Jurkat, Clone E6-1 (cell line): ENCODE measurements at regions not wholly inside any gene's neighbourhood (a gene's known extent, or its start where the extent isn't known, plus 50 kb on each side); places are given as distances from the start of the nearest gene placed in this dataset.

ENCODE experiments used
- DNase-seq: peaks from one replicate; pipeline ENCODE4 v3.0.0-alpha.2; 2011; ENCODE audit warnings: low read depth, low spot score
- H3K4me3 ChIP-seq: 2 replicates; pipeline ENCODE4 v1.5.1; 2011; ENCODE audit warnings: mild to moderate bottlenecking, low read length, control low read depth, moderate library complexity

DNA sequence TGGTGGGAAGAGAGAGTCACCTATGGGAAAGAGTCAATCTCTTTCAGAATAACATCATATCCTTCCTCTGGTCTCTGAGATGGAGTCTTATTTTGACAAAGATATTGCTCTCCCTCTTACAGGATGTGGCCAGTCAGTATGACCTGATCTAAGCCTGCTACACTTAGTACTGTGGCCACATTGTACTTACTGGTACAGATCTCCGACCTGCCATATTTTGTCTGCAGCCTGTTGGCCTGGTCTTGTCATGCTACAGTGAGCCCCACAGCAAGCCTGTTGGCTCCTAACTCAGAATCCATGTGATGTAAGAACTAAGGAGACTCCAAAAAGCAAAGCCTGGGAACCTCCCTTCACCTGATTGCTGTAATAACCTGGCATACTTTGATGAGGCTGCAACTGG lies 377.8 kb downstream of the SFMBT2 start:
- H3K4me3 ChIP-seq: no peak overlapping the region
- DNase-seq: no peak

DNA sequence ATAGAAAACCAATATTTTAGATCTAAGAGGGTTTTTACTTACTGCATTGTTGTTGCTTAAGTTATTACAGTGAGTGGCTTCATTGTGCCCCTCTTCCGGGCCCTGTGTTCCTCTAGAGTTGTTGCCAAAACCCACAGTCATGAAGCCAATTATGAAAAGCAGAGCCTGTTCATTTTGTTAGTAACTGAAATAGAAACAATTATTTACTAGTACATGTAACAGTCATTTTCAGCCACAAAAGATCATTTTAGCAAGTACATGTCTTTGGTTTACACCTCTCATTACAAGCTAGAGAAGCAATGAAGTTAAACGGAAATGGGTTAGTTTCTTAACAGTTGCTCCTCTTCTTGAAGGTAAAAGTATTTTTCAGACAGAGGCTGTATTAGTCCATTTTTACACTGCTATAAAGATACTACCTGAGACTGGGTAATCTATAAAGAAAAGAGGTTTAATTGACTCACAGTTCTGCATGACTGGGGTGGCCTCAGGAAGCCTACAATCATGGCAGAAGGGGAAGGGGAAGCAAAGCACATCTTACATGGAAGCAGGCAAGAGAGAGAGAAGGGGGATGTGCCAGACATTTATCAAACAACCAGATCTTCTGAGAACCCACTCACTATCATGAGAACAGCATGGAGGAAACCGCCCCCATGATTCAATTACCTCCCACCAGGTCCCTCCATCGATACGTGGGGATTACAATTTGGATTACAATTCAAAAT lies 380.5 kb downstream of the SFMBT2 start:
- DNase-seq: no peak
- H3K4me3 ChIP-seq: no peak overlapping the region

DNA sequence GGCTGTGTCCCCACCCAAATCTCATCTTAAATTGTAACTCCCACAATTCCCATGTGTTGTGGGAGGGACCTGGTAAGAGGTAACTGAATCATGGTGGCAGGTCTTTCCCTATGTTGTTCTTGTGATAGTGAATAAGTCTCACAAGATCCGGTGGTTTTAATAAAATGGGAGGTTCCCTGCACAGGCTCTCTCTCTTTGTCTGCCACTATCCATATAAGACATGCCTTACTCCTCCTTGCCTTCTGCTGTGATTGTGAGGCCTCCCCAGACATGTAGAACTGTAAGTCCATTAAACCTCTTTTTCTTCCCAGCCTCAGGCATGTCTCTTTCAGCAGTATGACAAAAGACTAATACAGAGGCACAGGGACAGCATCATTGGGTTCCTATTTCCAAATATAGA lies 381.2 kb downstream of the SFMBT2 start:
- DNase-seq: no peak
- no peak overlapping the region for H3K4me3 ChIP-seq

DNA sequence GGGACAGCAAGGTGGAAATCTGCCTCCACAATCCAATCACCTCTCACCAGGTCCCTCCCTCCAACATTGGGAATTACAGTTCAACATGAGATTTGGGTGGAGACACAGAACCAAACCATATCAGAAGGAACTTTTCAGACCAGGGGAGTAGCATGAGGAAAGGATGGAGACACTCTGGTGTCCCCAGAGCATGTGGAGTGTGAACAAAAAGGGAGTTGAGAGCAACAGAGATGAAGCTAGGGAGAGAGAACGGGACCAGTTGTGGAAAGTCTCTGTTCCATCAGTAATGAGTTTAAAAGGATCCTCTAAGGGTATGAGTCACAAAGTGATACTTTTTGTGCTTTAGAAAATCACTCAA lies 382.0 kb downstream of the SFMBT2 start:
- no peak overlapping the region for H3K4me3 ChIP-seq
- no peak for DNase-seq

DNA sequence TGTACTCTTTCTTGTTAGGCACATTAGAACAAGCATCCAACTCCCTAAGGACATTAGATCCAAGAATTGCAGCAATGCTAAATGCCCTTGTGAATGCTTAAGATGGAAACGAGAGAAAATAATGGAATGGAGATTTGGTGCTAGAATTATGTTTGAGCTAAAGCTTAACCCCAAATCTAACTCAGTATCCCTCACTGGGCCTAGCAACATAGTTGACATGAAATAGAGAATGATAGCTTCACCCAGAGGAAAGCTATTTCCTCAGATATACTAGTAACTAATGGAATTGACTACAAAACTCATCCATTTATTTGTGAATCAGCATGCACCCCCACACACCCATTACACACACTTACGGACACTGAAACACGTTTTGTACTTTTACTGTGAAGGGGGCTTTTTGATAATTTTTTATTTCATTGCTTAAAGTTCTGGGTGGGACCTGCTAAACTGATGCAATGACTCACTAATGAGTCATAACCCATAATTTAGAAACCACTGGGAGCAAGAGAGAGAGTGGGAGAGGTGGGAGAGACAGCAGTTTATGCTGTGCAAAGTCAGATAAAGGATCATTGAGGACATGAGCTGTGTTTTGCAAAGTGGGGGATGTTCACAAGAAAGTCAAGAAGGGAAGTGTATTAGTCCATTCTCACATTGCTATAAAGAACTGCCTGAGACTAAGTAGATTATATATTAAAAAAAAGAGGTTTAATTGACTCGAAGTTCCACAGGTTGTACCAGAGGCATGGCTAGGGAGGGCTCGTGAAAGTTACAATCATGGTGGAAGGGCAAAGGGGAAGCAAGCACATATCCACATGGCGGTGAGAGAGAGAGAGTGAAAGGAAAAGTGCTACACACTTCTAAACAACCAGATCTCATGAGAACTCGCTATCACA lies 382.7 kb downstream of the SFMBT2 start:
- no peak for DNase-seq
- no peak overlapping the region for H3K4me3 ChIP-seq

DNA sequence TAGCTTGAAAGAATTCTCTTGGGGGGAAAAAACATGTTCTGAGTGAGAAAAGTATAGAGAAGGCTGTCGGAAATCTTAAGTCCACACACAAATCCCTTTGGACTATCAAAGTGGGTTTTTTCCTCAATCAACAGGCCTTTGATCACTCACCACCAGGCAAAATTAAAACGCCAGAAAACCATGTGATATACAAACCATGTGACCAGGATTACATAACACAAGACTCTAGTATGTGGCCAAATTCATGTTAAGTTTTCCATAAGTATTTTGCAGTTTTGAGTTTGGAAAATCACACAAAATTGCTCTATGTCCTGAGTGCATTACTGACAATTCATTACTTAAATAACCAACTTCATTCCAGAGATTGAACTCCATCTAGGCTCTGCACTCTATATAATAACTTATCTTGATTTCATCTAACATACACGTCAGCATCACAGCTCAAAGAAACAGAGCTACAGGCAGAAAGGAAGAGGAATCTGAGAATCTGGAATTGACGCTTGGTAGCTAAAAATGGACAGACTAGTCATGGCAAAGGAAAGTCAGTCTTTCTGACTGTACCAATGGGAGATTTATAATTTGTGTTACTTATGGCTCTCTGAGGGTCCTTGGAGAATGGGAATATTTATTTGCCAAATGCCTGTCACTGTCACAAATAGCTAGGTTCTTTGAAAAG lies 383.5 kb downstream of the SFMBT2 start:
- H3K4me3 ChIP-seq: no peak overlapping the region
- DNase-seq: no peak

DNA sequence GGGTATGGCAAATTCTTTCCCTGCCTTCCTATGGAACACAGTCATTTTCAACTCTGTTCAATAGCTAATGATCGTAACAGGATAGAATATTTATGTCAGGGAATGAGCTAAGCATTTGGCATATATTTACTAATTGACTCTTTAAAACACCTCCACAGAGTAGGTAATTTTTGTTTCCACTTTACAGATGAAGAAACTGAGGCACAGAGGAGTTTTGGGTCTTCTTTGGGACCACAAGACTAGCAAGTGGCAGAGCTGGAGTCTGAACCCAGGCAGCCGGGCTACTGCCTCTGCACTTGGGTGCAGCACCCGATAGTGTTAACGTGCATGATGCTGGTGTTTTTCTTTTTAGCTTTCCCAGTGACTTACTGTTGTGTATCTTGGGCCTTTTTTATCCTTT lies 384.0 kb downstream of the SFMBT2 start:
- DNase-seq: no peak
- no peak overlapping the region for H3K4me3 ChIP-seq

DNA sequence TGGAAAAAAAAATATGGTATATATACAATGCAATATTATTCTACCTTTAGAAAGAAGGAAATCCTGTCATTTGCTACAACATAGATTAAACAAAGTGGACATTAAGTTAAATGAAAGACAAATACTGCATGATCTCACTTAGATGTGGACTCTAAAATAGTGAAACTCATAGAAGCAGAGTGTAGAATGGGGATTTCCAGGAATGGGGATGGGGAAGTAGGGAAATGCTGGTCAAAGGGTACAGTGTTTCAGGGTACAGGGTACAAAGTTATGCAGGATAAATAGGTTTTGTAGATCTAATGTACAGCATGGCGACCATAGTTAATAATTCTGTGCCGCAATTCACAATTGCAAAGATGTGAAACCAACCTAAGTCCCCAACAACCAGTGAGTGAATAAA lies 385.5 kb downstream of the SFMBT2 start:
- DNase-seq: no peak

DNA sequence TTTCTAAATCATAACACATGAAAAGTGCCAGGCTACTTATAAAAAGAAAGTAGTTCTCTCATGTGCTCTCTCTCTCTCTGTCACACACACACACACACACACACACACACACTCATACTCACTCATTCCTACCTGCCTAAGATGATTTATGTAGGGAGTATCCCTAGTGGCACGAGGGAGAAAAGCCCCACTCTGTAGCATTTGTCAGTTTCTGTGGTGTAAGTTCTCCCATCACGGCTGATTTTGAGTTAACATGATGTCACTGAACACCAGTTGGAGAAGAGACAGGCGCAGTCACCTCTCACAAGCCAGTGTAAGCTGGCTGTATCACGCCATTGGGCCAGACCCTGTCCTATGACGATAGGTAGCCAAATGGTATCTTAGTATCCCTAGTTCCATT lies 395.4 kb downstream of the SFMBT2 start:
- H3K4me3 ChIP-seq: no peak overlapping the region
- no peak for DNase-seq

More for the DNA sequence above, 385.5 kb downstream of the SFMBT2 start:
- H3K4me3 ChIP-seq: no peak overlapping the region

DNA sequence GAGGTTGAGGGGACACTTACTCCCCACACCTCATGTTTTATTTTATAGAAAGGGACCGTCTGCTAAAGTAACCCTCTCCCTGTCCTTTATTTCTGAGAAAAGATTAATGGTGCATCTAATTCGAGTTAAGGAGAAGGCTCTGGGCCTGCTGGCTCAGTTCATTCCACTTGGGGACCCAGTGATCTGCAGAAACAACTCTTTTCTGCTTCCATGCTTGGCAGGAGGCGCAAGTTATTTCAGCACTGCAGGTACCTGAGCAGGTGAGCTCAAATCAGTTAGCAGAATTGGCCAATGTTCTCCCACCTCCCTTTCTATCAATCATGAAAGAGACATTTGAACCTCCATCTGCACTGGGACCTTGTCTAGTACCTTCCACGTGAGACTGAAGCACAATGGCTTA lies 396.1 kb downstream of the SFMBT2 start:
- H3K4me3 ChIP-seq: no peak overlapping the region
- no peak for DNase-seq

DNA sequence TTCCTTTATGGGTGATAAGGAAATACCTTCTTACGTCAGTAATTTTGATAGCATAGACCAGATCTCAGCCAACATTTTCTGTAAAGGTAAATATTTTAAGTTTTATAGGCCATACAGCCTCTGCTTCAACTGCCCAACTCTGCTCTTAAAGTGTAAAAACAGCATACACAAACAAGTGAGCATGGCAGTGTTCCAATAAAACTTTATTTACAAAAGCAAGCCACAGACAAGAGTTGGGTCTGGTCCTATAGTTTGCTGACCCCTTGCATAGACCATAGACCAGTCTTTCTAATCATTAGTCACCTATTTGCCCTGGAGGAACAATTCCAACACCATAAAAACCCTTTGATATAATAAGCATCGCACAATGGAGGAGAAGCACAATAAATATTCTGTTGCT lies 398.8 kb downstream of the SFMBT2 start:
- H3K4me3 ChIP-seq: no peak overlapping the region
- DNase-seq: no peak

DNA sequence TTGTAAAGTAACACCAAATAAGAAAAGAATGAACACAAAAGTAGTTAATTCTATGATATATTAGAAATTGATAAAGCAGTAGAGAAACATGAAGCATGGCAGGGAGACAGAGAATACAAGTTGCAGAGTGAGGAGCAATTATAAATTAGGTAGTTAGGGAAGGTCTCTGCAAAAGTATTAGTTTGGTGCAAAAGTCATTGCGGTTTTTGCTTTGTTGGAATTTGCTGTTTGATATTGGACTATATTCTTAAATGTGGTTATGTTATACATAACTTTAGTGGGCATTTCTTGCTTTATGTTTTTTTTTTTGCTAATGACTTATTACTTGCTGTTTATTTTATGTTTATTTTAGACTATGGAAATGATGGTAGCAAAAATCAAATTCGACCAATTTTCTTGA lies 402.2 kb downstream of the SFMBT2 start:
- no peak for DNase-seq
- H3K4me3 ChIP-seq: no peak overlapping the region

DNA sequence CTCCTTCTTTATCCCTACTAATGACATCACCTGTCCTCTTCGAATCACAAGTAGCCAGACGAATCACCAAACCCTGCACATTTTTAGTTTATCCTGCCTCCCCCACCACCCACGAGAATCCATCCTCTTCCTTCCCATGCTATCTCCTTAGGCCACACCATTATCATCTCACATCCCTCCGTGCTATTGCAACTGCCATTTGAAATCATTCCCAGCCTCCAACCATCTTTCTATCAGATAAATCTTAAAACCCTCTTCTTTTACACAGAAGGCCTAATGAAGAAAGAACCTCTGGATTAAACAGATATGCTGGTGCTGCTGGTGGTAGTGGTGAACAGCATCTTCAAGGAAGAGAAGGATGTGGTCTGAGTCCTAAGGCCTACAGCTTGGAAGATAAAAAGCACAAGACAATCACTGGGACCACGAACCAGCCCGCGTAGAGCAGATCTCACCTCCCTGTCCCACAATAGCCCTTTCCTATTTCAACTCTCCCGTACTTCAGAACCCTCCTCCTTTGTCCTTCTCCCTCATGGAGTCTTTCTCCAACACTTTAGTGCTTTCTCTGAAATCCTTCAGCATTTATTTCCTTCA lies 403.1 kb downstream of the SFMBT2 start:
- H3K4me3 ChIP-seq: no peak overlapping the region
- peak; percentile 60 for DNase-seq

DNA sequence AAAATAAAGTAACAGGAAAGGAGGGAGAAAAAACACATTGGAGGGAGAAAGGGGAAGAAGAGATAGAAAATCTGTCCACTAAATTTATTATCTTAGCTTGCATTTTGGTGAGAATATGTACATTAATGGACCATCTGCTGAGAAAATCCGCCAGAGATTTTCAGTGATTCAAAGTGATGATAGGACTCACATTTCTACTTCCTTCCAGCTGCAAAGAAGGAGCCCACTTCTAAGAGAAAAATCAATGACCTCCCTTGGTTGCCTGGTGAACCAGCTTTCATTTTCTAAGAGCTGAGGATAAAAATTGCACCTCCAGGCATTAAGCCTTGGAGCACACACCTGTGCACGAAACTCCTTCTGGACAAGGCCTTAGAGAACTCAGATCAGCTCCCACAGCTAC lies 404.3 kb downstream of the SFMBT2 start:
- peak; percentile 77 for DNase-seq
- peak overlapping the region; percentile 7 for H3K4me3 ChIP-seq

DNA sequence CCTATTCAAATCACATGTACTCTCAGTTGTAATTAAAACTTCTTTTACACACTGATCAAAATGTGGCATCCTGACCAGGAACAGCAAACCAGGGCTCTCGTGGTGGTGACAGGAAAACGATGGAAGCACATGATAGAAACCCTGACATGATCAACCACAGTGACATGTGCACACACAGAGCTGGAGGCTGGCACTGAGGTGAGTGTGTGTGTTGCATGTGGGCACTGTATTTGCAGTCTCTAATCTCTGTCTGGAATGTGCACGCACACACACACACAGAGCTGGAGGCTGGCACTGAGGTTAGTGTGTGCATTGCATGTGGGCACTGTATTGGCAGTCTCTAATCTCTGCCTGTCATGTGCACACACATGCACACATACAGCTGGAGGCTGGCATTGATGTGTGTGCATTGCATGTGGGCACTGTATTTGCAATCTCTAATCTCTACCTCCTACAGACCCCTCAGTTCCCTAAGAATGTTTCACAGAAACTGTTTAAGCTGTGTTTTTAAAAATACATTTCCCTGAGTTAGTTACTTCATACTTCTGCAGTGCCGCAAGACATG lies 406.9 kb downstream of the SFMBT2 start:
- no peak overlapping the region for H3K4me3 ChIP-seq

DNA sequence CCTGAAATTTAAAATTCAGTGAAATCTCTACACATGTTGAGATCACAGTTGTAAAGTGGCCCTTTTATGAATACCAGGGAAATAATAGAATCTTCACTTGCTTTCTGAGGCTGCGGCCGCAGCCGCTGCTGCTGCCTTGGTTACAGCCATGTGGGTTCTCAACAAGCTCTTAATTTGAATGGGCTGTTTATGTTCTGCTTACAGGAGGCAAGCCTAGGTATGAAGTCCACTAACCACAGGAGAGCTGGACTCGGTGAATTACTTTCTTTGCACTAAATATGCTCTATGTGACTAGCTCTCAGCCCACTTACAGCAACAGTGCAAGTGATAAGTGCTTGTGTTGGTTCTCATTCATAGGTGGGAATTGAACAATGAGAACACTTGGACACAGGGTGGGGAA lies 410.8 kb downstream of the SFMBT2 start:
- no peak for DNase-seq
- no peak overlapping the region for H3K4me3 ChIP-seq

More for the DNA sequence above, 406.9 kb downstream of the SFMBT2 start:
- peak; percentile 74 for DNase-seq

DNA sequence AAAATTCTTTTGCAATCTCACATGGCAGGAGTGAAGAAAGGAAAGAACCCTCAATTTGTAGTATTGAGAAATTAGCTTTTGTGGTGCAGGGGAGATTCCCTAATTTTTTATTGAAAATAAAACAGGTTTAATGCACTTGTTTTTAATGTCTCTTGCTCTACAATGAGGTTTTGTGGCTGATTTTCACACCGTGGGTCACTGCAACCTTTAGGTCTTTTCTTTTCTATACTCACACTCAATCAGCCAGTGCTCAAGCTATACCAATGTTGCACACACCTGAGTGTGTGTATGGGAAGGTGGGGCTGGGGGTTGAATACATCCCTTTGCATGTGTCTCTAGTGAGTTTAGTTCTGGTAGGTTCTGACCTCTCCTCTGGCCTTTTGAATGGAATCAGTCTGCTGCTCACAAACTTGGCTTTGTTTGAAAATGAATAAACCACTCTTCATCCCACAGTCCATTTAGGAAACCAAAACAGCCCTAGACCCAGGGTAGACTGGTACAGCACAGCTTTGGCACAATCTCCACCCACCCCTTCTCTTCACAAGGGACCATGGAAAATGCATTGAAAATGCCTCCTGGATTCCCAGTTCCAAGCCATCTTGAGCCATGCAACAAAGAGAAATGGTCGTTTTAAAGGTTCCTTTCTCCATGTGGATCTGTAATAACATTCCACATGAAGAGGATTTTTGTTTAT lies 411.5 kb downstream of the SFMBT2 start:
- H3K4me3 ChIP-seq: no peak overlapping the region
- DNase-seq: no peak

DNA sequence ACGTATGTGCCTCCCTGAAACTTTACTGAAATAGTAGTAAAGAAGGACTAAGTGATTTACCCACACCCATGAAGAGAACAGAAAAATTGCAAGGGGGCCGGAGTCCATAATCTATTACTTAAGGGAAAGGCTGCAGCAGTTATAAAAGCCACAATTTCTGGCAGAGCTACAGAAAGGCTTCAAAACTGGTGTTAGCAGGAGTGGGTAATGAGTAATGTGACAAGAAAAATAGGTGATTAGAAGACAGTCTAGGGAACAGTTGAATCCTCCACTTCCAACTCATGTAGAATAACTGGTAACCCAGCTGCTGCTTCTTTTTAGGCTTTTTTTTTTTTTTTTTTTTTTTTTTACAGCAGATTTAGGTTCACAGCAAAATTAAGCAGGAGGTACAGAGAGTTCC lies 413.3 kb downstream of the SFMBT2 start:
- DNase-seq: no peak
- no peak overlapping the region for H3K4me3 ChIP-seq

DNA sequence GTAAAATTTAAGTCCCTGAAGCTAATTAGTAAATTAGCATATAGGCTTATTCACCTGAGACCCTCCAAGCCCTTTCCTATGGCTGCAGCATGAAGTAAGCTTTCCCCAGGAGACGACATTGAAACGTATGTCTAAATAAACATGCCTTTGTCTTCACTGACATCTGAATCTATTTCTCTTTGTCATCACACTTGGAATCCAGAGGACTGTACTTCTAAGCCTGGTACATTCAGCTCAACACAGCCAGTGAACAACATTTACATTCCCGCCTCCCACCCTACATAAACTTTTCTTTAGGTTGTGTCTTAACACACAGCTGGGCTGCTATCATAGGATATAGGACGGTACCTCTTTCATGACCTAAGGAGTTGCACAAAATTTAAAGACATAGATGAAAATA lies 414.4 kb downstream of the SFMBT2 start:
- no peak for DNase-seq

More for the DNA sequence above, 414.4 kb downstream of the SFMBT2 start:
- H3K4me3 ChIP-seq: no peak overlapping the region
